ENCODE measurements at regions not wholly inside any gene's neighbourhood (a gene's known extent, or its start where the extent isn't known, plus 50 kb on each side); places are given as distances from the start of the nearest gene placed in this dataset.

DNA sequence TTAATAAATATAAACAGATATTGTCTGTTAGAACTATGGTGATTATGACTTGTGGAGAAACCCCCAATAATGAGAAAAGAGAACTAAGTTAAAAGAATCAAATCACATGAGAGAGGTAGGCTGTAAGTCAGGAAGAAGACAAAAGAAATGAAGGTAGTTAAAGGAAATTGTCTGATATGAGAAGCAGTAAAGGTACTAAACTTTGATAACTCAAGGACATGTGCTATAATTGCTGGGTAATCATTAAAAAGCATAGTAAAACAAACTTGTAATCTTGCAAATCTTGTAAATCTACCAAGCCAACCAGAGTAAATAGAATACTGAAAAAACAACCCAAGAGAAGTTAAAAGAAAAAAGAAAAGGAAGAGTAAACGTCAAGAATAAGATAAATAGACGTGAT lies 207.0 kb upstream of the CTNND2 start:
- Histone ChIP-seq H3K27me3 (ENCODE audit: insufficient read depth, poor library complexity, severe bottlenecking) (no peaks in the 10 kb centered on the region), H3K27ac (replicated peaks) (no peak overlapping the region), H3K4me3 (replicated peaks; ENCODE audit: insufficient read depth, low read length) (no peak overlapping the region)
- no peak for DNase-seq (ENCODE audit: low read depth in 1 of 2, low spot score in 1 of 2)
- TF ChIP-seq GABPA (IDR thresholded peaks at IDR 0.05; ENCODE audit: low read depth) (no peak), SPI1 (IDR thresholded peaks at IDR 0.05; ENCODE audit: borderline replicate concordance, low read depth) (no peak), POLR2AphosphoS5 (IDR thresholded peaks at IDR 0.05; ENCODE audit: low read depth) (no peak)
- TF ChIP-seq, protein P1, sequence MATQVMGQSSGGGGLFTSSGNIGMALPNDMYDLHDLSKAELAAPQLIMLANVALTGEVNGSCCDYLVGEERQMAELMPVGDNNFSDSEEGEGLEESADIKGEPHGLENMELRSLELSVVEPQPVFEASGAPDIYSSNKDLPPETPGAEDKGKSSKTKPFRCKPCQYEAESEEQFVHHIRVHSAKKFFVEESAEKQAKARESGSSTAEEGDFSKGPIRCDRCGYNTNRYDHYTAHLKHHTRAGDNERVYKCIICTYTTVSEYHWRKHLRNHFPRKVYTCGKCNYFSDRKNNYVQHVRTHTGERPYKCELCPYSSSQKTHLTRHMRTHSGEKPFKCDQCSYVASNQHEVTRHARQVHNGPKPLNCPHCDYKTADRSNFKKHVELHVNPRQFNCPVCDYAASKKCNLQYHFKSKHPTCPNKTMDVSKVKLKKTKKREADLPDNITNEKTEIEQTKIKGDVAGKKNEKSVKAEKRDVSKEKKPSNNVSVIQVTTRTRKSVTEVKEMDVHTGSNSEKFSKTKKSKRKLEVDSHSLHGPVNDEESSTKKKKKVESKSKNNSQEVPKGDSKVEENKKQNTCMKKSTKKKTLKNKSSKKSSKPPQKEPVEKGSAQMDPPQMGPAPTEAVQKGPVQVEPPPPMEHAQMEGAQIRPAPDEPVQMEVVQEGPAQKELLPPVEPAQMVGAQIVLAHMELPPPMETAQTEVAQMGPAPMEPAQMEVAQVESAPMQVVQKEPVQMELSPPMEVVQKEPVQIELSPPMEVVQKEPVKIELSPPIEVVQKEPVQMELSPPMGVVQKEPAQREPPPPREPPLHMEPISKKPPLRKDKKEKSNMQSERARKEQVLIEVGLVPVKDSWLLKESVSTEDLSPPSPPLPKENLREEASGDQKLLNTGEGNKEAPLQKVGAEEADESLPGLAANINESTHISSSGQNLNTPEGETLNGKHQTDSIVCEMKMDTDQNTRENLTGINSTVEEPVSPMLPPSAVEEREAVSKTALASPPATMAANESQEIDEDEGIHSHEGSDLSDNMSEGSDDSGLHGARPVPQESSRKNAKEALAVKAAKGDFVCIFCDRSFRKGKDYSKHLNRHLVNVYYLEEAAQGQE (IDR thresholded peaks at IDR 0.05; ENCODE audit: insufficient replicate concordance, low read depth), result no peak
- TF ChIP-seq, protein P2, sequence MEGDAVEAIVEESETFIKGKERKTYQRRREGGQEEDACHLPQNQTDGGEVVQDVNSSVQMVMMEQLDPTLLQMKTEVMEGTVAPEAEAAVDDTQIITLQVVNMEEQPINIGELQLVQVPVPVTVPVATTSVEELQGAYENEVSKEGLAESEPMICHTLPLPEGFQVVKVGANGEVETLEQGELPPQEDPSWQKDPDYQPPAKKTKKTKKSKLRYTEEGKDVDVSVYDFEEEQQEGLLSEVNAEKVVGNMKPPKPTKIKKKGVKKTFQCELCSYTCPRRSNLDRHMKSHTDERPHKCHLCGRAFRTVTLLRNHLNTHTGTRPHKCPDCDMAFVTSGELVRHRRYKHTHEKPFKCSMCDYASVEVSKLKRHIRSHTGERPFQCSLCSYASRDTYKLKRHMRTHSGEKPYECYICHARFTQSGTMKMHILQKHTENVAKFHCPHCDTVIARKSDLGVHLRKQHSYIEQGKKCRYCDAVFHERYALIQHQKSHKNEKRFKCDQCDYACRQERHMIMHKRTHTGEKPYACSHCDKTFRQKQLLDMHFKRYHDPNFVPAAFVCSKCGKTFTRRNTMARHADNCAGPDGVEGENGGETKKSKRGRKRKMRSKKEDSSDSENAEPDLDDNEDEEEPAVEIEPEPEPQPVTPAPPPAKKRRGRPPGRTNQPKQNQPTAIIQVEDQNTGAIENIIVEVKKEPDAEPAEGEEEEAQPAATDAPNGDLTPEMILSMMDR (IDR thresholded peaks at IDR 0.05; ENCODE audit: insufficient read depth, low read length), result no peak

DNA sequence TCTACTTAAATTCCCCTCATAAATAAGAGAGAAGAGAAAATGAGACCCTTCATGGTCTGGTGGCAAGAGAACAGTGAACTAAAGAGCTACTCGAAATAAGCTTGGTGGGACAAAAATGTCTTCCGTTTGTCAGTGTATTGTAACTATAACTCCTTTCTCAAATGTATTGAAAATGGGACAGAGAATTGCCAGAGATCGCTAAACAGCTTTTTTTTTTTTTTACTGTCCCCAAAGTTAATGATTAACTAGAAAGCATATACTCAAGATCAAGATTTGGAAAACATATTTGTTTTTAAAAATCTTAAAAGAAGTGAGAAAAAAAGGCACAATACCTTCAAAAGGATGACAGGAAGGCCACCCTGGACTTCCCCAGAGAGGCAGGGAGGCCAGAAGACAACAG lies 206.4 kb upstream of the CTNND2 start:
- no peak for TF ChIP-seq SPI1 (IDR thresholded peaks at IDR 0.05; ENCODE audit: borderline replicate concordance, low read depth)
- no peak for TF ChIP-seq POLR2AphosphoS5 (IDR thresholded peaks at IDR 0.05; ENCODE audit: low read depth)
- no peak for TF ChIP-seq GABPA (IDR thresholded peaks at IDR 0.05; ENCODE audit: low read depth)
- TF ChIP-seq, protein P2 (IDR thresholded peaks at IDR 0.05; ENCODE audit: insufficient read depth, low read length), result no peak
- H3K4me3 ChIP-seq (replicated peaks; ENCODE audit: insufficient read depth, low read length), result no peak overlapping the region
- no peak overlapping the region for H3K27ac ChIP-seq (replicated peaks)
- no peaks in the 10 kb centered on the region for H3K27me3 ChIP-seq (ENCODE audit: insufficient read depth, poor library complexity, severe bottlenecking)
- DNase-seq (ENCODE audit: low read depth in 1 of 2, low spot score in 1 of 2), result no peak

DNA sequence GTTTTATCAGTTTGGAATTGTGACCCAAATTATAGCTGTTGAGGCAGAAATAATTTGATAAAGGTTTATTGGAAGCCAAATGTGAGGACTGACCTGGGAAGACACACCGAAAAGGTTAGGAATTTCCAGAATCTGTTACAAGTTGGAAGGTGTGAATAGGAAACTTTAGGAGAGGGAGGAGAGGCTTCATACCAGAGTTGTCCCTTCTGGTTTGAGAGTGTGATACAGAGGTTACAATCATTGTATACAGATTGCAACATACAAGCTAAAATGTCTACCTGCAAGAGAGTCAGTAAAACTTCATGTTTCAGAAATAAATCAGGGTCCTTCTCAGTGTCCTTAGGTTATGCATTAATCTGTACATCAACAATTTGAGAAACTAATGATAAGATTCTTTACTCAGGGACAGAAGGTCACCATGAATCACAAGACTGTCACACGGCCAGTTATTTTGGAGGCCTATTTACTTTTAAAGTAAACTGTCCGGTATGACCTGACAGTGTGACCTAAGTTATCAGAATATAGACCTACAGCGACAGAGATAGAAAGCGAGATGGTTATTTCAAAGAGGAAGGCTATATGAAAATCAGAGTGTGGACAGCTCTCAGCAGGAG lies 204.9 kb upstream of the CTNND2 start:
- Histone ChIP-seq H3K27ac (replicated peaks) (no peak overlapping the region), H3K27me3 (ENCODE audit: insufficient read depth, poor library complexity, severe bottlenecking) (no peaks in the 10 kb centered on the region), H3K4me3 (replicated peaks; ENCODE audit: insufficient read depth, low read length) (no peak overlapping the region)
- no peak for TF ChIP-seq GABPA (IDR thresholded peaks at IDR 0.05; ENCODE audit: low read depth)
- TF ChIP-seq, protein P2 (IDR thresholded peaks at IDR 0.05; ENCODE audit: insufficient read depth, low read length), result no peak
- no peak for TF ChIP-seq POLR2AphosphoS5 (IDR thresholded peaks at IDR 0.05; ENCODE audit: low read depth)
- no peak for TF ChIP-seq SPI1 (IDR thresholded peaks at IDR 0.05; ENCODE audit: borderline replicate concordance, low read depth)
- no peak for DNase-seq (ENCODE audit: low read depth in 1 of 2, low spot score in 1 of 2)

DNA sequence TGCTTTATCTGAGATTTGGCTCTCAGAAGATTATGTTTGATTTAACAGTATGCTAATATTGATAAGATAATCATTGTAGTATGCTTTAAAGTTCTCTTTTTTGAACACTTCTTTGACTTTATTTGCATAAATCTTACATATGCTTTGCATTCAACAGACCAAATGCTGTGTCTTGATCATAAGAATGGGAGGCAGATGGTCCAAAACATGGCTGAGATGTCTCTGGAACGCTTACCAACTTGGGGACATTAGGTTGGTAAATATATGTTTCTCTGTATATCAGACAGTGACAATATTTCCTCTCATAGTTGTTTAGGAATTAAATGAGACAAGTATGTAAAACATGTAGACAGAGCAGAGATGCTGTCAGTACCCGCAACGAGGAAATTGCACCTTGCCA lies 197.9 kb upstream of the CTNND2 start:
- no peak overlapping the region for H3K27ac ChIP-seq (replicated peaks)
- TF ChIP-seq, protein P1 (IDR thresholded peaks at IDR 0.05; ENCODE audit: insufficient replicate concordance, low read depth), result no peak
- TF ChIP-seq POLR2AphosphoS5 (IDR thresholded peaks at IDR 0.05; ENCODE audit: low read depth) (no peak), SPI1 (IDR thresholded peaks at IDR 0.05; ENCODE audit: borderline replicate concordance, low read depth) (no peak), GABPA (IDR thresholded peaks at IDR 0.05; ENCODE audit: low read depth) (no peak)
- TF ChIP-seq, protein P2 (IDR thresholded peaks at IDR 0.05; ENCODE audit: insufficient read depth, low read length), result no peak
- no peak overlapping the region for H3K4me3 ChIP-seq (replicated peaks; ENCODE audit: insufficient read depth, low read length)
- no peak for DNase-seq (ENCODE audit: low read depth in 1 of 2, low spot score in 1 of 2)
- no peaks in the 10 kb centered on the region for H3K27me3 ChIP-seq (ENCODE audit: insufficient read depth, poor library complexity, severe bottlenecking)
